Glomerular endothelial cell (primary cell): ENCODE measurements at regions not wholly inside any gene's neighbourhood (a gene's known extent, or its start where the extent isn't known, plus 50 kb on each side); places are given as distances from the start of the nearest gene placed in this dataset.

ENCODE experiments used
- DNase-seq: peaks from one replicate; pipeline ENCODE4 v3.0.0-alpha.2; 2011; ENCODE audit warnings: low read depth, low spot score; ENCODE audit errors: extremely low read depth

GRCh38 chr11:70669281-70669680 lies 271.0 kb downstream of the CTTN start:
- DNase-seq = no peak

- DNase-seq = no peak
Observed at GRCh38 chr11:70669871-70670675, 271.7 kb downstream of the CTTN start.

GRCh38 chr11:70670676-70671034 lies 272.3 kb downstream of the CTTN start:
- DNase-seq = no peak

GRCh38 chr11:70671083-70671482 lies 272.8 kb downstream of the CTTN start:
- DNase-seq = no peak

GRCh38 chr11:70671611-70672010 lies 273.3 kb downstream of the CTTN start:
- no peak for DNase-seq

DNA sequence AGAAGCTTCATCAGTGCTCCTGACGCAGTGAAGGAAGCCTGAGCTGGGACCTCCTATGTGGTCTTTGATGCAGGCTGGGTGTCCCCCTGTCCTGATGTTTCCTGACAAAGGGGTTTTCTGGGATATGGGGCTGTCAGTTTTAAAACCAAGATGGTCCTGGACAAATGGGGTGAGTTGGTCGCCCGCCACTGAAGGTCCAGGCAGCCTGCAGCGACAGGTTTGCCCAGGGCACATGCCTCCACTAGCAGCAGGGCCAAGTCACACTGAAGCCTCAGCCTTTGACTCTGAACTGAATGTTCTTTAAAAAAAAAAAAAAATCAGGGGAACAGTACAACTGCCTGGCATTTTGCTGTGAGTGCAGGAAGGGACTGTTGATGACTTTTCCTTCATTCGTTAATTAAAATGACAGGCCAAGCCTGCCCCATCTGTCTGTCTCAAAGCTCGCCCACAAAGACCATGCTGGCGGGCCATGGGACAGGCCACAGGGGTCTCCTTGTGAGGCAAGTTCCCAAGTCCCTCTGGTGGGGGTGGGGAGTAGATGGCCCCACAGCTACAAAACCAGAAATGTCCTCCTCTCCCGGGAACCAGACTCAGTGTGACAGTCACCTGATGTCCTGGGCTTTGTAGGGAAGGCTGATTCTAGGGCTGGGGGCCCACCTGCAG lies 274.8 kb downstream of the CTTN start:
- no peak for DNase-seq

DNA sequence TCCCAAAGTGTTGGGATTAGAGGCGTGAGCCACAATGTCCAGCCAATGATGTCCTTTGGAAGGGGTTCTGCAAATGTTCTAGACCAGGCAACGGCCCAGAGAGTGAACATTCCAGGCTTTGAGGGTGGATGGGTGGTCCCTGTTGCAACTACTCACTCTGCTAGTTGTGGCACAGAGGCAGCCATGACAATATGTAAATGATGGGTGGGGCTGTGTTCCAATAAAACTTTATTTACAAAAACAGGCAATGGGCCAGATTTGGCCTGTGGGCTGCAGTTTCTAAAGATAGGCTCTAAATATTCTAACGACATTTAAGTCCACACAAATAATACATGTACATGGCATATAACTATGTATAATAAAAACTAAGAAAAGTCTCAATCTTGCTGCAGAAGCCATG lies 276.3 kb downstream of the CTTN start:
- DNase-seq = no peak

GRCh38 chr11:70675697-70676374 lies 277.5 kb downstream of the CTTN start:
- DNase-seq = no peak

DNA sequence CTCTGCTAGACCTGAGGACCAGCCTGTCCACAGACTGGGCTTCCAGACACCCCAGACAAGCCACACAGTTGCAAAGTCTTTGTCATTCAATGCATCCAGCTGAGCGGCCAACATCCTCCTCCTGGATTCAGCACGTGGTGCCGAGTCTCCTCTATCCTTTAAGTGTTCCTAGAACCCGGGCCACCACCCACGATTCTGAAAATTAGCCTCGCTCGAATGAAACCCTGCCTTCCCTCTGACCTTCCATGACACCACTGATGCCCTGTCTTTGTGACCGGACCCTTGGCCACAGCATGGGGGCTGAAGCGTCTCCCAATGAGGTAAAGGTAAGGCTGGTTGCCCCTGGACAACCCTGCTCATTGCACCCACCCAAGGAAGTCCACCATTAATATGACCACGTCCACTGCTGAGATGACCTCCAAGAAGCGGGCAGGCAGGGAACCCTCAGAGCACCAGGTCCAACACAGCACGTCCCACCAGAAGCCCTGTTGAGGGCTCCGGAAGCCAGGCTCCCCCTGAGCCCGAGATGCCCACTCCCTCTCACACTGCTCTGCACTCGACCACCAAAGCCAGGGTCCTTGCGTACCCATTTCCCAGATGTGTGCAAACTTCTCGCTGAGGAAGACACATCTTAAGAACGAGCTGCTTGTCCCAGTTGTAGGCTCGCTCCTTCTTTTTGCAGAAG lies 279.0 kb downstream of the CTTN start:
- DNase-seq = no peak

GRCh38 chr11:70678931-70679900 lies 280.9 kb downstream of the CTTN start:
- DNase-seq = no peak

DNA sequence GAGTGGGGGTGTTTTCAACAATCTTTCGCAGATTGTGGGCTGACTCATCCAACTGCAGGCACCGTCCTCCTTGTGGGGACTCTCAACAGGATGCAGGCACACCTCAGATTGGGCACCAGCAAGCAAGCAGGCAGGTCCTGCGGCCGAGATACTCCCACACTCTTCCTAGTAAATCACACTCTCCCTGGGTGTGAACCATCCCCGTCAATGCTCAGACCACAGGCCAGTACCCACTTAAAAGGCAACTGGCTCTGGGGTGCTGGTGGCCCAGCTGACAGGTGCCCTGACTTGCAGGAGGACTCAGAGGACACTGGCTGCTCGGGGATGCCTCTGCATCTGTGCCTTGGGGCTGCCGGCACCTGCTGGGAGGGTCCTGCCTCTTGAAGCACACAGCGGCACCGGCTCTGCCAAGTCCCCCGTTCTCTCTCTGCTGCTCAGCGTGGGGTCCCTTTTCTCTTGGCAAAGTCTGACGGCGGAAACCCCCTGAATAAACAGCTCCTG lies 282.5 kb downstream of the CTTN start:
- no peak for DNase-seq

DNA sequence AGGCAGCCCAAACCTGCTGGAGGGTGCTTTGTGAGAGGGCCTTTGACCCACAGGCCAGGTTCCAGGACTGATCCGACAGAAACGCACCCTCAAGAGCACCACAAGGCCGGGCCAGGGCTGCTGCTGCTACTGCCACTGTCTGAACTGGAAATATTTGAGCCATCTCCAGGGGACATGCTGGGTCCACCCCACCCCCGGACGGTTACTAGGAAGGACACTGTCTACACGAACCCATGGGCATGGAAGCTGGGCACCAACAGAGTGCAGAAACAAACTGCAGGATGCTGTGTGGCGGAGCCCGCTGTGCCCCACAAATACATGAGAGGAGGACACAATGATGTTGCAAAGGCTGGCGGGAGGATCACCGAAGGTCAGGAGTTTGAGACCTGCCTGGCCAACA lies 283.7 kb downstream of the CTTN start:
- DNase-seq = no peak

- DNase-seq = no peak
Observed at GRCh38 chr11:70682760-70683159, 284.4 kb downstream of the CTTN start.

- DNase-seq = no peak
Observed at GRCh38 chr11:70687716-70688115, 289.4 kb downstream of the CTTN start.

DNA sequence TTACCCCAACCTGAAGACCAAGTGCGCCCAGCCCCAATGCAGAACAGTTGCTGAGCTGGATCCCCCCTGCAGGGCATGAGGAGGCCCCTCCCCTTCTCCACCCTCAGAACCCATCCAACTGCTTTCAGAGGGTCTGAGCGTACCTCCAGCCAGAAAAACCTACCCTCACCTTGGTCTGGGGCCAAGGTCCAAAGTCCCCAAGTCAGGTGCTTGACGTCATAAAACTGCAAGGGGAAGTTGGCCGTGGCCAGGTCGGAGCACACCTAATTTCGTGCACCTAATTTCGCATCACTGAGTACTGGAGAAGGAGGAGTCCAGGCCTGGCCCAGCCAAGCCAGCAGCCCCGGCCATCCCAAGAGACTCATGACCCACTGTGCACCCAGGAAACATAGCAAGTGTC lies 289.8 kb downstream of the CTTN start:
- no peak for DNase-seq

GRCh38 chr11:70689764-70690163 lies 291.4 kb downstream of the CTTN start:
- DNase-seq = no peak

DNA sequence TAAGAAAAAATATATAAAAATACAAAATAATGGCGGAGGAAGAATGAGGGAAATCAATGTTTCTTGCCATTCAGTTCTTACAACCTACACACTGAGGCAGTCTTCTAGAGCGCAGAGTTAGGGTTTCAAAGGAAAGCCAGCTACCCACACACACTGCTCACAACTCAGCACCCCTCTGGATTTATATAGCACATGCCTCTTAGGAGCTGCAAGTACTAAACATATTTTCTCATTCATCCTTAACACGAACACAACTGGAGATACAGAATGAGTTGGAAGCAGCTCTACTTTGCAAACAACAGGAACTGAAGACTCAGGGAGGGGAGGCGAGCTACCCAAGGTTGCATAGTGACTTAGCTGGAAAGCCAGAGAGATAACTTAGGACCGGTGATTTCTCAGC lies 293.8 kb downstream of the CTTN start:
- no peak for DNase-seq

GRCh38 chr11:70694371-70694770 lies 296.0 kb downstream of the CTTN start:
- no peak for DNase-seq

DNA sequence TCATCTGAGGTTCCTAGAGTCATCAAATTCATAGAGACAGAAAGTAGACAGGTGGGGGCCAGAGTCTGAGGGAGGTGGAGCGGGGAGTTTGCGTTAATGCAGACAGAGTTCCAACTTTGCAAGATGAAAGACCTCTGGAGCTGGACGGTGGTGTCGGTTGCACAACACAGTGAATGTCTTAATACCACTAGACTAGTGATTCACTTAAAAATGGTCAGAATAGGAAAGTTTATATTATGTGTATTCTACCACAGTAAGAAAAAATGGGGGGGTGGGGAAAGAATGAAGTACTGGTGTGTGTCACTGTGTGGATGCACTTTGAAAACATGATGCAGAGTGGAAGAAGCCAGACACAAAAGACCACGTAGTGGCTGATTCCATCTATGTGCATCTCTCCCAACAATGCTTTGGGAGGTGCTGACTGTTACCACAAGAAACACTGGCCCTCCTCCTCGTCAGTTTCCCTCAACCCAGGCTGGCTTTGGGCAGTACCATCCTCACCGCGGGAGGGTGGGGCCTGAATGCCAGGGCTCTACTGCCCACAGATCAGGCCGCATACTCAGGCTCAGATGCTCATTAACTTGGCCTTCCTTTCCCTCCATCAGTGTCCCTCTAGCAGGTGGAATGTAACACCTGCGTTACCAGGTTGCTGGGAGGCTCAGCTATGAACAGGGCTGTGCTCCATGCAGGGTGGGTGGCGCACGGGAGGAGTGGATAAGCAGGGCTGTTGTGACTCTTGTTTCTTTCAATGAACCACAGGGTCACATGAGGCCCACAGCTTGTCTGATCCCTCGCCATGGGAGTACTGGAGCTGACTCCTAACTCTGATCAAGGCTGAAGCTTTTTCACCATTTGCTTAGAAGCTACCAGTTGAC lies 297.0 kb downstream of the CTTN start:
- DNase-seq = no peak
